IMR-90 (cell line): ENCODE measurements at regions not wholly inside any gene's neighbourhood (a gene's known extent, or its start where the extent isn't known, plus 50 kb on each side); places are given as distances from the start of the nearest gene placed in this dataset.

Experiments
- ATAC-seq: fragments of 200-7000 bp; cut with Tn5 transposase; 2 replicates; pipeline ENCODE4 v1.9.1; 2020; ENCODE audit warnings: low read depth, mild to moderate bottlenecking, moderate library complexity
- BruUV-seq: library from RNA; stranded (reverse); fragments of 400-500 nt; replicated peaks from 2 replicates; lab custom pipeline; 2021; lab: Mats Ljungman, UMichigan
- CTCF ChIA-PET: fragments of 300-600 bp; formaldehyde crosslinking; extraction: SDS; loops from one replicate; lab custom pipeline; 2021; ENCODE audit warnings: antibody characterized with exemption; lab: Yijun Ruan, JAX
- POLR2A ChIA-PET: fragments of 300-600 bp; sonication (Branson Sonifier 250); formaldehyde crosslinking; loops from one replicate; lab custom pipeline; 2022; ENCODE audit warnings: antibody characterized with exemption; ENCODE audit not compliant: unreplicated experiment; lab: Charles Lee
- DNase-seq: peaks from one replicate; pipeline ENCODE4 v3.0.0; 2013
- H2AFZ ChIP-seq: replicated peaks from 2 replicates; pipeline ENCODE3; 2013; ENCODE audit warnings: low read length, mild to moderate bottlenecking; ENCODE audit not compliant: poor library complexity
- H2AK5ac ChIP-seq: 2 replicates; pipeline ENCODE4 v1.6.1; 2013; ENCODE audit warnings: low read depth, low read length, inconsistent platforms
- H2AK9ac ChIP-seq: replicated peaks from 2 replicates; pipeline ENCODE3; 2013; ENCODE audit warnings: mild to moderate bottlenecking, low read depth, low read length, moderate library complexity; ENCODE audit not compliant: poor library complexity
- H2BK120ac ChIP-seq: 2 replicates; pipeline ENCODE4 v1.6.1; 2013; ENCODE audit warnings: low read depth, low read length, inconsistent platforms
- H2BK15ac ChIP-seq: 3 replicates; pipeline ENCODE4 v1.6.1; 2013; ENCODE audit warnings: low read depth, low read length, inconsistent platforms
- H2BK20ac ChIP-seq: 2 replicates; pipeline ENCODE4 v1.6.1; 2013; ENCODE audit warnings: low read depth, mild to moderate bottlenecking, inconsistent platforms, low read length, moderate library complexity
- H2BK5ac ChIP-seq: 2 replicates; pipeline ENCODE4 v1.6.1; 2013; ENCODE audit warnings: mild to moderate bottlenecking, low read depth, low read length, inconsistent platforms; ENCODE audit not compliant: poor library complexity, severe bottlenecking
- H3K14ac ChIP-seq: replicated peaks from 2 replicates; pipeline ENCODE4 v1.6.1; 2013; ENCODE audit warnings: low read depth, low read length, inconsistent platforms
- H3K18ac ChIP-seq: 2 replicates; pipeline ENCODE4 v1.6.1; 2013; ENCODE audit warnings: low read depth, low read length, control low read depth
- H3K23ac ChIP-seq: 2 replicates; pipeline ENCODE4 v1.6.1; 2013; ENCODE audit warnings: low read depth, low read length, inconsistent platforms
- H3K27ac ChIP-seq: 2 replicates; pipeline ENCODE4 v1.5.1; 2013; ENCODE audit warnings: mild to moderate bottlenecking, control low read depth, low read length; ENCODE audit not compliant: insufficient read depth
- H3K27me3 ChIP-seq: 2 replicates; pipeline ENCODE4 v1.6.1; 2013; ENCODE audit warnings: low read length; ENCODE audit not compliant: control insufficient read depth, insufficient read depth
- H3K36me3 ChIP-seq: 2 replicates; pipeline ENCODE4 v1.6.1; 2013; ENCODE audit warnings: low read length, mixed read lengths; ENCODE audit not compliant: control insufficient read depth, insufficient read depth
- H3K4ac ChIP-seq: 2 replicates; pipeline ENCODE4 v1.6.1; 2013; ENCODE audit warnings: low read depth, low read length, inconsistent platforms
- H3K4me1 ChIP-seq: 2 replicates; pipeline ENCODE4 v1.6.1; 2013; ENCODE audit warnings: low read length, mixed read lengths; ENCODE audit not compliant: control insufficient read depth, insufficient read depth
- H3K4me2 ChIP-seq: 2 replicates; pipeline ENCODE4 v1.6.1; 2013; ENCODE audit warnings: low read depth, mild to moderate bottlenecking, control low read depth, low read length, moderate library complexity
- H3K4me3 ChIP-seq: 2 replicates; pipeline ENCODE4 v1.5.1; 2013; ENCODE audit warnings: low read depth, mild to moderate bottlenecking, control low read depth, low read length, moderate library complexity; ENCODE audit not compliant: insufficient read depth
- H3K56ac ChIP-seq: 2 replicates; pipeline ENCODE4 v1.6.1; 2013; ENCODE audit warnings: low read length, inconsistent platforms; ENCODE audit not compliant: insufficient read depth; ENCODE audit errors: extremely low read depth
- H3K79me1 ChIP-seq, 2 experiments: 2 replicates each; pipeline ENCODE4 v1.6.1; 2013; ENCODE audit warnings: low read length in 2 of 2, inconsistent platforms in 1 of 2, low read depth in 1 of 2
- H3K9ac ChIP-seq: 2 replicates; pipeline ENCODE4 v1.6.1; 2013; ENCODE audit warnings: low read depth, low read length, control low read depth
- H3K9me1 ChIP-seq: 2 replicates; pipeline ENCODE4 v1.6.1; 2013; ENCODE audit warnings: low read length, inconsistent platforms; ENCODE audit not compliant: insufficient read depth
- H3K9me3 ChIP-seq: 2 replicates; pipeline ENCODE4 v1.6.1; 2013; ENCODE audit warnings: low read length; ENCODE audit not compliant: control insufficient read depth, insufficient read depth
- H4K20me1 ChIP-seq: 2 replicates; pipeline ENCODE4 v1.6.1; 2013; ENCODE audit warnings: low read length, inconsistent platforms; ENCODE audit not compliant: insufficient read depth
- H4K5ac ChIP-seq: 2 replicates; pipeline ENCODE4 v1.6.1; 2013; ENCODE audit warnings: mild to moderate bottlenecking, low read depth, low read length, control low read depth
- H4K8ac ChIP-seq, 2 experiments: 2 replicates each; pipeline ENCODE4 v1.6.1; 2013; ENCODE audit warnings: low read depth in 2 of 2, low read length in 2 of 2, control low read depth in 1 of 2, inconsistent platforms in 1 of 2
- H4K91ac ChIP-seq: 2 replicates; pipeline ENCODE4 v1.6.1; 2013; ENCODE audit warnings: low read depth, low read length, inconsistent platforms; ENCODE audit not compliant: insufficient read depth
- BHLHE40 ChIP-seq: fragments of 150-350 bp; IDR thresholded peaks from 2 replicates; pipeline ENCODE4 v1.6.1; 2016; ENCODE audit warnings: mild to moderate bottlenecking, low read depth, low read length
- CEBPB ChIP-seq: IDR thresholded peaks from 2 replicates; pipeline ENCODE4 v1.6.1; 2012; ENCODE audit warnings: low read depth, low read length, improper control_type of control experiment
- CHD1 ChIP-seq: IDR thresholded peaks from 2 replicates; pipeline ENCODE4 v1.6.1; 2012; ENCODE audit warnings: low read depth, low read length, improper control_type of control experiment
- CTCF ChIP-seq: conservative IDR thresholded peaks from 2 replicates; pipeline ENCODE4 v1.5.1; 2012; ENCODE audit warnings: mild to moderate bottlenecking, low read depth, low read length, improper control_type of control experiment
- ELK1 ChIP-seq: fragments of 150-350 bp; IDR thresholded peaks from 2 replicates; pipeline ENCODE4 v1.6.1; 2016; ENCODE audit warnings: low read depth, mild to moderate bottlenecking, low read length, moderate library complexity, borderline replicate concordance
- FOS ChIP-seq: fragments of 150-350 bp; IDR thresholded peaks from 2 replicates; pipeline ENCODE4 v1.6.1; 2016; ENCODE audit warnings: low read depth, low read length
- MAFK ChIP-seq: IDR thresholded peaks from 2 replicates; pipeline ENCODE4 v1.6.1; 2012; ENCODE audit warnings: low read depth, low read length, improper control_type of control experiment
- MAZ ChIP-seq: IDR thresholded peaks from 2 replicates; pipeline ENCODE4 v1.6.1; 2012; ENCODE audit warnings: low read depth, mild to moderate bottlenecking, low read length, improper control_type of control experiment, moderate library complexity, borderline replicate concordance
- MXI1 ChIP-seq: IDR thresholded peaks from 2 replicates; pipeline ENCODE4 v1.6.1; 2012; ENCODE audit warnings: low read depth, mild to moderate bottlenecking, low read length, moderate library complexity, borderline replicate concordance
- NFE2L2 ChIP-seq: fragments of 150-350 bp; IDR thresholded peaks from 2 replicates; pipeline ENCODE4 v1.6.1; 2016; ENCODE audit warnings: low read depth, mild to moderate bottlenecking, low read length
- POLR2A ChIP-seq: IDR thresholded peaks from 2 replicates; pipeline ENCODE4 v1.6.1; 2012; ENCODE audit warnings: mild to moderate bottlenecking, low read depth, low read length
- RAD21 ChIP-seq: IDR thresholded peaks from 2 replicates; pipeline ENCODE4 v1.6.1; 2012; ENCODE audit warnings: low read length, improper control_type of control experiment
- RCOR1 ChIP-seq: IDR thresholded peaks from 2 replicates; pipeline ENCODE4 v1.6.1; 2012; ENCODE audit warnings: mild to moderate bottlenecking, low read length, improper control_type of control experiment; ENCODE audit not compliant: insufficient replicate concordance
- RFX5 ChIP-seq: IDR thresholded peaks from 2 replicates; pipeline ENCODE4 v1.8.0; 2012; ENCODE audit warnings: low read depth, mild to moderate bottlenecking, low read length, moderate library complexity
- SMC3 ChIP-seq: fragments of 150-350 bp; IDR thresholded peaks from 2 replicates; pipeline ENCODE4 v1.6.1; 2016; ENCODE audit warnings: low read depth, mild to moderate bottlenecking, antibody characterized with exemption, low read length, moderate library complexity
- USF2 ChIP-seq: fragments of 150-350 bp; IDR thresholded peaks from 2 replicates; pipeline ENCODE4 v1.6.1; 2017; ENCODE audit warnings: mild to moderate bottlenecking, antibody characterized with exemption, low read length, low read depth
- WGBS, 2 experiments: methylation state at CpG; one replicate each; pipeline versions ENCODE4 v1.1.5 to v1.1.7; 2013; ENCODE audit warnings: missing lambda C conversion rate in 2 of 2; ENCODE audit not compliant: insufficient read length in 1 of 2; ENCODE audit errors: extremely low coverage in 2 of 2; 5-methylcytosine and 5-hydroxymethylcytosine counted together
- dilution Hi-C: fragments of 300-500 bp; cut with HindIII; formaldehyde crosslinking; loops from one replicate; pipeline ENCODE4 v1.14.3; 2018; ENCODE audit warnings: low sequenced_read_pairs; ENCODE audit not compliant: unreplicated experiment
- in situ Hi-C: fragments of 300-500 bp; cut with MboI; formaldehyde crosslinking; loops from 3 replicates; pipeline ENCODE4 v1.14.3; 2019; ENCODE audit warnings: low sequenced_read_pairs, inconsistent platforms, mixed read lengths
- intact Hi-C: fragments of 100-400 bp; cut with micrococcal nuclease; formaldehyde crosslinking; loops from 2 replicates; pipeline ENCODE4 v1.10.0; 2022

GRCh38 chrX:129093706-129094105, 429.6 kb downstream of the SMARCA1 start:
- Histone ChIP-seq H3K4ac (no peak overlapping the region), H3K4me1 (no peaks in the 10 kb centered on the region), H3K4me3 (no peak overlapping the region), H3K18ac (no peak overlapping the region), H3K79me1 (no peaks in the 10 kb centered on the region), H3K9me1 (no peaks in the 10 kb centered on the region), H3K9ac (no peak overlapping the region), H2AK5ac (no peak overlapping the region), H2AFZ (no peak overlapping the region), H3K9me3 (no peaks in the 10 kb centered on the region), H3K23ac (no peak overlapping the region), H2AK9ac (no peak overlapping the region), H4K8ac (no peak overlapping the region), H2BK15ac (no peak overlapping the region), H3K4me2 (no peak overlapping the region), H4K91ac (no peak overlapping the region), H3K27me3 (no peaks in the 10 kb centered on the region), H2BK5ac (no peak overlapping the region), H2BK120ac (no peak overlapping the region), H2BK20ac (no peak overlapping the region), H4K20me1 (no peaks in the 10 kb centered on the region), H3K14ac (no peak overlapping the region), H4K5ac (no peak overlapping the region), H3K36me3 (no peaks in the 10 kb centered on the region), H3K27ac (no peak overlapping the region), H3K56ac (no peak overlapping the region)
- WGBS, 2 experiments: 0% methylated on average over 1 of the region's 2 CpGs; no CpG with 5 or more reads in 1 of the 2 experiments
- no peak for TF ChIP-seq ELK1
- no peak for TF ChIP-seq SMC3
- no peak for TF ChIP-seq FOS
- no peak for TF ChIP-seq MXI1
- no peak for TF ChIP-seq RFX5
- no peak for TF ChIP-seq MAZ
- TF ChIP-seq CHD1: no peak
- no peak for TF ChIP-seq RCOR1
- TF ChIP-seq CEBPB: no peak
- no peak for TF ChIP-seq CTCF
- no peak for TF ChIP-seq RAD21
- no peak for TF ChIP-seq POLR2A
- no peak for TF ChIP-seq NFE2L2
- no peak for TF ChIP-seq USF2
- TF ChIP-seq MAFK: no peak
- no peak for TF ChIP-seq BHLHE40
- no peak for DNase-seq
- in situ Hi-C loops: no loop called here
- intact Hi-C loops: no loop called here
- dilution Hi-C loops: no loop called here
- ATAC-seq: no peak
- CTCF ChIA-PET: no interaction called here
- POLR2A ChIA-PET: no interaction called here
- no TSS peak for BruUV-seq
